GM23338 (cell line): ENCODE measurements at regions not wholly inside any gene's neighbourhood (a gene's known extent, or its start where the extent isn't known, plus 50 kb on each side); places are given as distances from the start of the nearest gene placed in this dataset.
A peak's percentile ranks its signal among the peaks of the same experiment; 100 is the strongest.

Experiments used
- ATAC-seq: fragments of 200-7000 bp; cut with Tn5 transposase; 3 replicates; pipeline ENCODE4 v1.9.1; 2020
- DNase-seq: peaks from one replicate; pipeline ENCODE4 v3.0.0-alpha.2; 2015; ENCODE audit warnings: low spot score
- H2AFZ ChIP-seq: fragments of 200-600 bp; sonication (generic); 2 replicates; pipeline ENCODE4 v1.8.0; 2016; ENCODE audit warnings: antibody characterized with exemption, mild to moderate bottlenecking, moderate library complexity
- H3F3A ChIP-seq: fragments of 200-600 bp; sonication (generic); replicated peaks from 2 replicates; pipeline ENCODE4 v1.8.0; 2017; ENCODE audit warnings: antibody characterized with exemption, mixed run types, low read depth
- H3K27ac ChIP-seq: fragments of 200-600 bp; sonication (generic); 2 replicates; pipeline ENCODE4 v1.6.1; 2016; ENCODE audit warnings: low read depth
- H3K27me3 ChIP-seq: fragments of 200-600 bp; sonication (generic); 2 replicates; pipeline ENCODE4 v1.8.0; 2016; ENCODE audit warnings: mild to moderate bottlenecking, mixed run types, moderate library complexity; ENCODE audit not compliant: insufficient read depth
- H3K36me3 ChIP-seq: fragments of 200-600 bp; sonication (generic); 2 replicates; pipeline ENCODE4 v1.8.0; 2016; ENCODE audit warnings: mild to moderate bottlenecking; ENCODE audit not compliant: insufficient read depth
- H3K4me1 ChIP-seq: fragments of 200-600 bp; sonication (generic); 2 replicates; pipeline ENCODE4 v1.8.0; 2016; ENCODE audit warnings: mild to moderate bottlenecking, moderate library complexity; ENCODE audit not compliant: insufficient read depth
- H3K4me2 ChIP-seq: fragments of 200-600 bp; sonication (generic); 2 replicates; pipeline ENCODE4 v1.7.1; 2017; ENCODE audit warnings: mixed run types
- H3K4me3 ChIP-seq: fragments of 200-600 bp; sonication (generic); 2 replicates; pipeline ENCODE4 v1.6.1; 2016; ENCODE audit warnings: mixed run types
- H3K79me2 ChIP-seq: fragments of 200-600 bp; sonication (generic); replicated peaks from 2 replicates; pipeline ENCODE4 v1.8.0; 2017; ENCODE audit warnings: mild to moderate bottlenecking; ENCODE audit not compliant: insufficient read depth
- H3K9me2 ChIP-seq: fragments of 200-600 bp; sonication (generic); 2 replicates; pipeline ENCODE4 v1.8.0; 2017; ENCODE audit not compliant: insufficient read depth
- H4K20me1 ChIP-seq: fragments of 200-600 bp; sonication (generic); replicated peaks from 2 replicates; pipeline ENCODE4 v1.8.0; 2017; ENCODE audit warnings: mild to moderate bottlenecking; ENCODE audit not compliant: insufficient read depth
- H3K27ac Mint-ChIP-seq: 2 replicates; pipeline ENCODE4 v1.8.0; 2020; ENCODE audit warnings: inconsistent platforms, mild to moderate bottlenecking, moderate library complexity, mixed read lengths
- H3K27me3 Mint-ChIP-seq: 3 replicates; pipeline ENCODE4 v1.8.0; 2022; ENCODE audit warnings: low read depth, mild to moderate bottlenecking, moderate library complexity, mixed read lengths, inconsistent platforms; ENCODE audit not compliant: insufficient read depth, poor library complexity
- H3K36me3 Mint-ChIP-seq: 3 replicates; pipeline ENCODE4 v1.8.0; 2021; ENCODE audit warnings: low read depth, mild to moderate bottlenecking, inconsistent platforms, moderate library complexity, mixed read lengths
- H3K4me1 Mint-ChIP-seq: 3 replicates; pipeline ENCODE4 v1.8.0; 2020; ENCODE audit warnings: mild to moderate bottlenecking, inconsistent platforms, mixed read lengths
- H3K4me3 Mint-ChIP-seq: 3 replicates; pipeline ENCODE4 v1.8.0; 2021; ENCODE audit warnings: moderate library complexity, mild to moderate bottlenecking, inconsistent platforms, mixed read lengths
- H3K9me3 Mint-ChIP-seq: 3 replicates; pipeline ENCODE4 v1.8.0; 2020; ENCODE audit warnings: moderate library complexity, mild to moderate bottlenecking, inconsistent platforms, mixed read lengths
- CREB1 ChIP-seq: fragments of 250-450 bp; sonication (Bioruptor Pico); IDR thresholded peaks from 2 replicates; pipeline ENCODE4 v1.5.0; 2020; ENCODE audit warnings: low read depth, mild to moderate bottlenecking, moderate library complexity
- EZH2 ChIP-seq: fragments of 200-600 bp; sonication (generic); IDR thresholded peaks from one replicate; pipeline ENCODE4 v1.8.0; 2017; ENCODE audit warnings: antibody characterized with exemption, mild to moderate bottlenecking, low read depth; ENCODE audit not compliant: unreplicated experiment
- EZH2phosphoT487 ChIP-seq: fragments of 200-600 bp; sonication (generic); IDR thresholded peaks from one replicate; pipeline ENCODE4 v1.8.1; 2018; ENCODE audit warnings: antibody characterized with exemption; ENCODE audit not compliant: unreplicated experiment
- JUNB ChIP-seq: IDR thresholded peaks from one replicate; pipeline ENCODE4 v1.6.1; 2016; ENCODE audit warnings: antibody characterized with exemption; ENCODE audit not compliant: unreplicated experiment
- ZNF331 ChIP-seq: fragments of 250-450 bp; sonication (Bioruptor Pico); IDR thresholded peaks from 2 replicates; pipeline ENCODE4 v1.5.0; 2020; ENCODE audit warnings: low read depth, mild to moderate bottlenecking, moderate library complexity
- TF ChIP-seq, protein P1 (sequence below): IDR thresholded peaks from one replicate; pipeline ENCODE4 v1.6.1; 2018; ENCODE audit warnings: antibody characterized with exemption; ENCODE audit not compliant: unreplicated experiment
- TF ChIP-seq, protein P2 (sequence below): IDR thresholded peaks from 2 replicates; pipeline ENCODE4 v1.6.1; 2016; ENCODE audit warnings: antibody characterized with exemption
- TF ChIP-seq, protein P3 (sequence below): fragments of 250-450 bp; sonication (Bioruptor Pico); IDR thresholded peaks from 2 replicates; pipeline ENCODE4 v1.5.0; 2020; ENCODE audit warnings: mild to moderate bottlenecking, moderate library complexity

DNA sequence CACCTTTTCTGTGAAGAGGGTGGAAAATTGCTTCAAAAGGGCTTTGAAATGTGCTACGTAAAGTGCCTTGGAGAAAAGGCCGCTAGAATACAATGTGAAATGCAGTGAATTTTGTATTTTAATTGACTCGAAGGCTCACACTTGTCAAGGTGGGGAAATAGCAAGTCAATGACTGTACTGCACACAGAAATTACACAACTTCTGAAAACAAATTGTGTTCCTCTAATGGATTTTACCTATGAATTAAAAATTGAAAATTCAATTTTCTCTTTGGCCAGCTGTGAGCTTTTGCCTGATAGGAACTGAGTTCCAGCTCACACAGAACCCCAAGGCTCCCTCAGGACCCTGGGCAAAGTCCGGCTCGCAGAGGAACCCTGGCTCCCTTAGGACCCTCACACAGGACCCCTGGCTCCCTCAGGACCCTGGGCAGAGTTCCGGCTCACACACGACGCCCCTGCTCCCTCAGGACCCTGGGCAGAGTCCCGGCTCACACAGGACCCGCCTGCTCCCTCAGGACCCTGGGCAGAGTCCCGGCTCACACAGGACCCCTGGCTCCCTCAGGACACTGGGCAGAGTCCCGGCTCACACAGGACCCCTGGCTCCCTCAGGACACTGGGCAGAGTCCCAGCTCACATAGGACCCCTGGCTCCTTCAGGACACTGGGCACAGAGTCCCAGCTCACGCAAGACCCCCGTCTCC lies 324.9 kb downstream of the UQCRFS1 start:
- Mint-ChIP-seq H3K9me3 (no peaks in the 10 kb centered on the region; the same call in 2 of the 3 replicates), H3K4me3 (no peak overlapping the region), H3K4me1 (peaks cover 34% of the 10 kb centered on the region), H3K27me3 (peaks cover 12% of the 10 kb centered on the region), H3K27ac (no peak overlapping the region), H3K36me3 (no peaks in the 10 kb centered on the region)
- H3K9me2 ChIP-seq, result no peaks in the 10 kb centered on the region
- no peak overlapping the region for H3K27ac ChIP-seq
- peaks cover 19% of the 10 kb centered on the region for H3K4me1 ChIP-seq
- no peak overlapping the region for H3K4me3 ChIP-seq
- TF ChIP-seq, protein P1, sequence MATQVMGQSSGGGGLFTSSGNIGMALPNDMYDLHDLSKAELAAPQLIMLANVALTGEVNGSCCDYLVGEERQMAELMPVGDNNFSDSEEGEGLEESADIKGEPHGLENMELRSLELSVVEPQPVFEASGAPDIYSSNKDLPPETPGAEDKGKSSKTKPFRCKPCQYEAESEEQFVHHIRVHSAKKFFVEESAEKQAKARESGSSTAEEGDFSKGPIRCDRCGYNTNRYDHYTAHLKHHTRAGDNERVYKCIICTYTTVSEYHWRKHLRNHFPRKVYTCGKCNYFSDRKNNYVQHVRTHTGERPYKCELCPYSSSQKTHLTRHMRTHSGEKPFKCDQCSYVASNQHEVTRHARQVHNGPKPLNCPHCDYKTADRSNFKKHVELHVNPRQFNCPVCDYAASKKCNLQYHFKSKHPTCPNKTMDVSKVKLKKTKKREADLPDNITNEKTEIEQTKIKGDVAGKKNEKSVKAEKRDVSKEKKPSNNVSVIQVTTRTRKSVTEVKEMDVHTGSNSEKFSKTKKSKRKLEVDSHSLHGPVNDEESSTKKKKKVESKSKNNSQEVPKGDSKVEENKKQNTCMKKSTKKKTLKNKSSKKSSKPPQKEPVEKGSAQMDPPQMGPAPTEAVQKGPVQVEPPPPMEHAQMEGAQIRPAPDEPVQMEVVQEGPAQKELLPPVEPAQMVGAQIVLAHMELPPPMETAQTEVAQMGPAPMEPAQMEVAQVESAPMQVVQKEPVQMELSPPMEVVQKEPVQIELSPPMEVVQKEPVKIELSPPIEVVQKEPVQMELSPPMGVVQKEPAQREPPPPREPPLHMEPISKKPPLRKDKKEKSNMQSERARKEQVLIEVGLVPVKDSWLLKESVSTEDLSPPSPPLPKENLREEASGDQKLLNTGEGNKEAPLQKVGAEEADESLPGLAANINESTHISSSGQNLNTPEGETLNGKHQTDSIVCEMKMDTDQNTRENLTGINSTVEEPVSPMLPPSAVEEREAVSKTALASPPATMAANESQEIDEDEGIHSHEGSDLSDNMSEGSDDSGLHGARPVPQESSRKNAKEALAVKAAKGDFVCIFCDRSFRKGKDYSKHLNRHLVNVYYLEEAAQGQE, result peak; percentile 56
- TF ChIP-seq EZH2, result no peak
- no peak overlapping the region for H3K4me2 ChIP-seq
- H3K27me3 ChIP-seq, result no peaks in the 10 kb centered on the region
- no peaks in the 10 kb centered on the region for H4K20me1 ChIP-seq
- H2AFZ ChIP-seq, result no peak overlapping the region
- H3F3A ChIP-seq, result 0 out of 2 replicates have a peak, but pooled peaks cover 7% of the 10 kb centered on the region
- no peak for DNase-seq
- H3K79me2 ChIP-seq, result no peaks in the 10 kb centered on the region
- peak; percentile 73 for ATAC-seq
- no peaks in the 10 kb centered on the region for H3K36me3 ChIP-seq

DNA sequence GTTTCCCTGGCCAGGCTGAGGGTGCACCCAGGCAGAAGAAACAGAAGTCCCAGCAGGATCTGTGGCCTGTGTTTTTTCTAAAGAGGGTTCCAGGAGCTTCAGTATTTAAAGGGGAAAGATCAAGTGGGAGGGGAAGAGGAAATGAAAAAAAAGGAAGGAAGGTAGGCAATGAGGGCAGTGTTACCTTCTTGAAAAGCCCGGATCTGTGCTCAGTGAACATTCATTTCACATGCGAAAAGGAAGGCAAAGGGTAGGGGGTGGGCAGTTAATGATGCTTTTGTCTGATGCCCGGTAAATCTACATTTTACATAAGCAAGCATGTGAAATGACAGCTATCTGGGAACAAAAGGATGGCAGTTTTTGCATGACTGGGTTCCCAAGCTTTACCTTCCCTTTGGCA lies 326.2 kb downstream of the UQCRFS1 start:
- H3F3A ChIP-seq, result 0 out of 2 replicates have a peak, but pooled peaks cover 15% of the 10 kb centered on the region
- no peak overlapping the region for H3K4me3 ChIP-seq
- no peaks in the 10 kb centered on the region for H3K36me3 Mint-ChIP-seq
- H3K27me3 Mint-ChIP-seq, result peaks cover 16% of the 10 kb centered on the region
- no peak overlapping the region for H3K4me3 Mint-ChIP-seq
- peaks cover 43% of the 10 kb centered on the region for H3K4me1 Mint-ChIP-seq
- no peaks in the 10 kb centered on the region for H4K20me1 ChIP-seq
- H3K9me2 ChIP-seq, result no peaks in the 10 kb centered on the region
- no peaks in the 10 kb centered on the region for H3K36me3 ChIP-seq
- peak overlapping the region; percentile 80 for H2AFZ ChIP-seq
- no peaks in the 10 kb centered on the region; the same call in 2 of the 3 replicates for H3K9me3 Mint-ChIP-seq
- no peak for DNase-seq
- no peak overlapping the region for H3K27ac Mint-ChIP-seq
- no peak for ATAC-seq
- no peak overlapping the region for H3K27ac ChIP-seq
- no peaks in the 10 kb centered on the region for H3K79me2 ChIP-seq
- no peaks in the 10 kb centered on the region for H3K27me3 ChIP-seq
- H3K4me2 ChIP-seq, result peak overlapping the region; percentile 59
- peaks cover 30% of the 10 kb centered on the region for H3K4me1 ChIP-seq
- TF ChIP-seq ZNF331 (CRISPR knock-in tag) (no peak), EZH2phosphoT487 (no peak), JUNB (no peak), CREB1 (no peak)
- TF ChIP-seq, protein P2, sequence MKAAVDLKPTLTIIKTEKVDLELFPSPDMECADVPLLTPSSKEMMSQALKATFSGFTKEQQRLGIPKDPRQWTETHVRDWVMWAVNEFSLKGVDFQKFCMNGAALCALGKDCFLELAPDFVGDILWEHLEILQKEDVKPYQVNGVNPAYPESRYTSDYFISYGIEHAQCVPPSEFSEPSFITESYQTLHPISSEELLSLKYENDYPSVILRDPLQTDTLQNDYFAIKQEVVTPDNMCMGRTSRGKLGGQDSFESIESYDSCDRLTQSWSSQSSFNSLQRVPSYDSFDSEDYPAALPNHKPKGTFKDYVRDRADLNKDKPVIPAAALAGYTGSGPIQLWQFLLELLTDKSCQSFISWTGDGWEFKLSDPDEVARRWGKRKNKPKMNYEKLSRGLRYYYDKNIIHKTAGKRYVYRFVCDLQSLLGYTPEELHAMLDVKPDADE, result no peak
- TF ChIP-seq, protein P3, sequence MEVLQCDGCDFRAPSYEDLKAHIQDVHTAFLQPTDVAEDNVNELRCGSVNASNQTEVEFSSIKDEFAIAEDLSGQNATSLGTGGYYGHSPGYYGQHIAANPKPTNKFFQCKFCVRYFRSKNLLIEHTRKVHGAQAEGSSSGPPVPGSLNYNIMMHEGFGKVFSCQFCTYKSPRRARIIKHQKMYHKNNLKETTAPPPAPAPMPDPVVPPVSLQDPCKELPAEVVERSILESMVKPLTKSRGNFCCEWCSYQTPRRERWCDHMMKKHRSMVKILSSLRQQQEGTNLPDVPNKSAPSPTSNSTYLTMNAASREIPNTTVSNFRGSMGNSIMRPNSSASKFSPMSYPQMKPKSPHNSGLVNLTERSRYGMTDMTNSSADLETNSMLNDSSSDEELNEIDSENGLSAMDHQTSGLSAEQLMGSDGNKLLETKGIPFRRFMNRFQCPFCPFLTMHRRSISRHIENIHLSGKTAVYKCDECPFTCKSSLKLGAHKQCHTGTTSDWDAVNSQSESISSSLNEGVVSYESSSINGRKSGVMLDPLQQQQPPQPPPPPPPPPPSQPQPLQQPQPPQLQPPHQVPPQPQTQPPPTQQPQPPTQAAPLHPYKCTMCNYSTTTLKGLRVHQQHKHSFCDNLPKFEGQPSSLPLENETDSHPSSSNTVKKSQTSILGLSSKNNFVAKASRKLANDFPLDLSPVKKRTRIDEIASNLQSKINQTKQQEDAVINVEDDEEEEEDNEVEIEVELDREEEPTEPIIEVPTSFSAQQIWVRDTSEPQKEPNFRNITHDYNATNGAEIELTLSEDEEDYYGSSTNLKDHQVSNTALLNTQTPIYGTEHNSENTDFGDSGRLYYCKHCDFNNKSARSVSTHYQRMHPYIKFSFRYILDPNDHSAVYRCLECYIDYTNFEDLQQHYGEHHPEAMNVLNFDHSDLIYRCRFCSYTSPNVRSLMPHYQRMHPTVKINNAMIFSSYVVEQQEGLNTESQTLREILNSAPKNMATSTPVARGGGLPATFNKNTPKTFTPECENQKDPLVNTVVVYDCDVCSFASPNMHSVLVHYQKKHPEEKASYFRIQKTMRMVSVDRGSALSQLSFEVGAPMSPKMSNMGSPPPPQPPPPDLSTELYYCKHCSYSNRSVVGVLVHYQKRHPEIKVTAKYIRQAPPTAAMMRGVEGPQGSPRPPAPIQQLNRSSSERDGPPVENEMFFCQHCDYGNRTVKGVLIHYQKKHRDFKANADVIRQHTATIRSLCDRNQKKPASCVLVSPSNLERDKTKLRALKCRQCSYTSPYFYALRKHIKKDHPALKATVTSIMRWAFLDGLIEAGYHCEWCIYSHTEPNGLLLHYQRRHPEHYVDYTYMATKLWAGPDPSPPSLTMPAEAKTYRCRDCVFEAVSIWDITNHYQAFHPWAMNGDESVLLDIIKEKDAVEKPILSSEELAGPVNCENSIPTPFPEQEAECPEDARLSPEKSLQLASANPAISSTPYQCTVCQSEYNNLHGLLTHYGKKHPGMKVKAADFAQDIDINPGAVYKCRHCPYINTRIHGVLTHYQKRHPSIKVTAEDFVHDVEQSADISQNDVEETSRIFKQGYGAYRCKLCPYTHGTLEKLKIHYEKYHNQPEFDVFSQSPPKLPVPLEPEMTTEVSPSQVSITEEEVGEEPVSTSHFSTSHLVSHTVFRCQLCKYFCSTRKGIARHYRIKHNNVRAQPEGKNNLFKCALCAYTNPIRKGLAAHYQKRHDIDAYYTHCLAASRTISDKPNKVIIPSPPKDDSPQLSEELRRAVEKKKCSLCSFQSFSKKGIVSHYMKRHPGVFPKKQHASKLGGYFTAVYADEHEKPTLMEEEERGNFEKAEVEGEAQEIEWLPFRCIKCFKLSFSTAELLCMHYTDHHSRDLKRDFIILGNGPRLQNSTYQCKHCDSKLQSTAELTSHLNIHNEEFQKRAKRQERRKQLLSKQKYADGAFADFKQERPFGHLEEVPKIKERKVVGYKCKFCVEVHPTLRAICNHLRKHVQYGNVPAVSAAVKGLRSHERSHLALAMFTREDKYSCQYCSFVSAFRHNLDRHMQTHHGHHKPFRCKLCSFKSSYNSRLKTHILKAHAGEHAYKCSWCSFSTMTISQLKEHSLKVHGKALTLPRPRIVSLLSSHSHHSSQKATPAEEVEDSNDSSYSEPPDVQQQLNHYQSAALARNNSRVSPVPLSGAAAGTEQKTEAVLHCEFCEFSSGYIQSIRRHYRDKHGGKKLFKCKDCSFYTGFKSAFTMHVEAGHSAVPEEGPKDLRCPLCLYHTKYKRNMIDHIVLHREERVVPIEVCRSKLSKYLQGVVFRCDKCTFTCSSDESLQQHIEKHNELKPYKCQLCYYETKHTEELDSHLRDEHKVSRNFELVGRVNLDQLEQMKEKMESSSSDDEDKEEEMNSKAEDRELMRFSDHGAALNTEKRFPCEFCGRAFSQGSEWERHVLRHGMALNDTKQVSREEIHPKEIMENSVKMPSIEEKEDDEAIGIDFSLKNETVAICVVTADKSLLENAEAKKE (CRISPR knock-in tag), result no peak
